SK-N-SH (cell line): ENCODE measurements at regions not wholly inside any gene's neighbourhood (a gene's known extent, or its start where the extent isn't known, plus 50 kb on each side); places are given as distances from the start of the nearest gene placed in this dataset.
"Not testable (repeated sequence)": the region's sequence is repeated elsewhere in the genome, so short reads cannot be mapped to it uniquely, and the experiment has no call there.

Experiments
- CTCF ChIA-PET: fragments of 300-600, 350-600 bp; formaldehyde crosslinking; extraction: SDS; loops from one replicate; lab custom pipeline; 2021; lab: Yijun Ruan, JAX
- POLR2A ChIA-PET: fragments of 350-600 bp; sonication (Branson Sonifier 250); formaldehyde crosslinking; extraction: SDS; loops from one replicate; lab custom pipeline; 2020; ENCODE audit warnings: antibody characterized with exemption, inconsistent platforms; lab: Yijun Ruan, JAX
- DNase-seq: peaks from one replicate; pipeline ENCODE4 v3.0.0; 2012
- H2AFZ ChIP-seq: fragments of 200-600 bp; sonication (generic); 2 replicates; pipeline ENCODE4 v1.8.1; 2016; ENCODE audit warnings: antibody characterized with exemption, mild to moderate bottlenecking, low read depth
- H3F3A ChIP-seq: fragments of 200-600 bp; sonication (generic); replicated peaks from 2 replicates; pipeline ENCODE3; 2016; ENCODE audit warnings: antibody characterized with exemption, mild to moderate bottlenecking; ENCODE audit not compliant: insufficient read depth
- H3K27ac ChIP-seq, 2 experiments: fragments of 200-500 bp in 1 of 2; fragments of 200-600 bp in 1 of 2; sonication (Bioruptor generic) in 1 of 2; sonication (generic), shearing (Covaris generic) in 1 of 2; 2 replicates each; pipeline versions ENCODE4 v1.5.1 to v1.6.1; 2014 to 2016; ENCODE audit warnings: low read depth in 2 of 2, inconsistent platforms in 1 of 2, low read length in 1 of 2, mild to moderate bottlenecking in 1 of 2, mixed read lengths in 1 of 2
- H3K27me3 ChIP-seq: fragments of 200-600 bp; sonication (generic), shearing (Covaris generic); 2 replicates; pipeline ENCODE4 v1.6.1; 2016; ENCODE audit warnings: mixed run types; ENCODE audit not compliant: insufficient read depth
- H3K36me3 ChIP-seq, 2 experiments: fragments of 200-500 bp in 1 of 2; fragments of 200-600 bp in 1 of 2; sonication (Bioruptor generic) in 1 of 2; sonication (generic) in 1 of 2; replicated peaks in 1 of 2; 2 replicates each; pipeline versions ENCODE3 to v1.5.1; 2014 to 2016; ENCODE audit warnings: low read length in 1 of 2, mild to moderate bottlenecking in 1 of 2; ENCODE audit not compliant: insufficient read depth in 2 of 2, control insufficient read depth in 1 of 2
- H3K4me1 ChIP-seq, 2 experiments: fragments of 200-500 bp in 1 of 2; fragments of 200-600 bp in 1 of 2; sonication (Bioruptor generic) in 1 of 2; sonication (generic), shearing (Covaris generic) in 1 of 2; 2 replicates each; pipeline versions ENCODE4 v1.5.1 to v1.6.1; 2014 to 2016; ENCODE audit warnings: low read depth in 1 of 2, low read length in 1 of 2, mixed run types in 1 of 2; ENCODE audit not compliant: insufficient read depth in 2 of 2, control insufficient read depth in 1 of 2
- H3K4me2 ChIP-seq: fragments of 200-600 bp; sonication (generic), shearing (Covaris generic); 2 replicates; pipeline ENCODE4 v1.6.1; 2017; ENCODE audit warnings: mixed run types
- H3K4me3 ChIP-seq, 2 experiments: fragments of 200-500 bp in 1 of 2; fragments of 200-600 bp in 1 of 2; sonication (Bioruptor generic) in 1 of 2; sonication (generic), shearing (Covaris generic) in 1 of 2; 2 replicates each; pipeline versions ENCODE4 v1.5.1 to v1.8.1; 2014 to 2016; ENCODE audit warnings: low read depth in 2 of 2, inconsistent platforms in 1 of 2, low read length in 1 of 2, mild to moderate bottlenecking in 1 of 2, mixed read lengths in 1 of 2, moderate library complexity in 1 of 2
- H3K79me2 ChIP-seq: fragments of 200-600 bp; sonication (generic); 2 replicates; pipeline ENCODE4 v1.8.1; 2017; ENCODE audit warnings: mild to moderate bottlenecking; ENCODE audit not compliant: insufficient read depth
- H3K9ac ChIP-seq: fragments of 200-600 bp; sonication (generic); 2 replicates; pipeline ENCODE4 v1.6.1; 2017; ENCODE audit warnings: mixed run types
- H3K9me2 ChIP-seq: fragments of 200-600 bp; sonication (generic); 2 replicates; pipeline ENCODE4 v1.6.1; 2017; ENCODE audit warnings: mixed run types
- H3K9me3 ChIP-seq: fragments of 200-600 bp; sonication (generic); 2 replicates; pipeline ENCODE4 v1.6.1; 2017; ENCODE audit warnings: mixed run types, mild to moderate bottlenecking, moderate library complexity
- H4K20me1 ChIP-seq: fragments of 200-600 bp; sonication (generic); 2 replicates; pipeline ENCODE4 v1.6.1; 2017; ENCODE audit warnings: mild to moderate bottlenecking, mixed run types; ENCODE audit not compliant: insufficient read depth
- CHD2 ChIP-seq: fragments of 150-350 bp; IDR thresholded peaks from 2 replicates; pipeline ENCODE4 v1.6.1; 2018; ENCODE audit warnings: low read length; ENCODE audit not compliant: partially characterized antibody
- ELF1 ChIP-seq: IDR thresholded peaks from 2 replicates; pipeline ENCODE4 v1.4.0; 2012
- EZH2phosphoT487 ChIP-seq: fragments of 200-600 bp; sonication (generic); IDR thresholded peaks from 2 replicates; pipeline ENCODE4 v1.6.1; 2017; ENCODE audit warnings: low read depth, mixed run types, mild to moderate bottlenecking, antibody characterized with exemption, moderate library complexity, borderline replicate concordance
- FOSL2 ChIP-seq: IDR thresholded peaks from 2 replicates; pipeline ENCODE4 v1.4.0; 2012; ENCODE audit warnings: low read depth, mild to moderate bottlenecking, moderate library complexity, borderline replicate concordance
- FOXM1 ChIP-seq: IDR thresholded peaks from 2 replicates; pipeline ENCODE4 v1.4.0; 2012; ENCODE audit warnings: low read depth, mild to moderate bottlenecking
- GATA2 ChIP-seq: sonication (generic); formaldehyde crosslinking; IDR thresholded peaks from 2 replicates; pipeline ENCODE4 v1.5.0; 2020; ENCODE audit warnings: mild to moderate bottlenecking, missing genetic modification reagents
- RAD21 ChIP-seq: IDR thresholded peaks from 2 replicates; pipeline ENCODE4 v1.6.1; 2012; ENCODE audit warnings: mild to moderate bottlenecking, low read length
- RFX5 ChIP-seq: IDR thresholded peaks from 2 replicates; pipeline ENCODE4 v1.6.1; 2012; ENCODE audit warnings: mild to moderate bottlenecking, improper control_type of control experiment, low read length
- RXRA ChIP-seq: IDR thresholded peaks from 2 replicates; pipeline ENCODE4 v1.4.0; 2012; ENCODE audit warnings: low read depth, mild to moderate bottlenecking, borderline replicate concordance
- SIN3A ChIP-seq: IDR thresholded peaks from 2 replicates; pipeline ENCODE4 v1.6.1; 2012; ENCODE audit warnings: low read depth, mild to moderate bottlenecking, low read length, moderate library complexity, borderline replicate concordance
- SMC3 ChIP-seq: IDR thresholded peaks from 2 replicates; pipeline ENCODE4 v1.6.1; 2012; ENCODE audit warnings: low read depth, low read length, improper control_type of control experiment
- TCF12 ChIP-seq: IDR thresholded peaks from 2 replicates; pipeline ENCODE4 v1.4.0; 2012
- WGBS: methylation state at CpG from one replicate; pipeline ENCODE4 v1.1.6; 2017; ENCODE audit warnings: low lambda C conversion rate; 5-methylcytosine and 5-hydroxymethylcytosine counted together
- TF ChIP-seq, protein P1 (sequence below): IDR thresholded peaks from 2 replicates; pipeline ENCODE4 v1.6.1; 2012; ENCODE audit warnings: mild to moderate bottlenecking, low read depth, low read length, moderate library complexity
- TF ChIP-seq, protein P2 (sequence below): fragments of 200-600 bp; sonication (generic); IDR thresholded peaks from 2 replicates; pipeline ENCODE4 v1.6.1; 2017; ENCODE audit warnings: antibody characterized with exemption, mild to moderate bottlenecking, moderate library complexity
- TF ChIP-seq, protein P3 (sequence below): IDR thresholded peaks from 2 replicates; pipeline ENCODE4 v1.4.0; 2012; ENCODE audit warnings: low read depth, borderline replicate concordance
- TF ChIP-seq, protein P4 (sequence below): IDR thresholded peaks from 2 replicates; pipeline ENCODE4 v1.4.0; 2012; ENCODE audit warnings: low read depth, borderline replicate concordance

DNA sequence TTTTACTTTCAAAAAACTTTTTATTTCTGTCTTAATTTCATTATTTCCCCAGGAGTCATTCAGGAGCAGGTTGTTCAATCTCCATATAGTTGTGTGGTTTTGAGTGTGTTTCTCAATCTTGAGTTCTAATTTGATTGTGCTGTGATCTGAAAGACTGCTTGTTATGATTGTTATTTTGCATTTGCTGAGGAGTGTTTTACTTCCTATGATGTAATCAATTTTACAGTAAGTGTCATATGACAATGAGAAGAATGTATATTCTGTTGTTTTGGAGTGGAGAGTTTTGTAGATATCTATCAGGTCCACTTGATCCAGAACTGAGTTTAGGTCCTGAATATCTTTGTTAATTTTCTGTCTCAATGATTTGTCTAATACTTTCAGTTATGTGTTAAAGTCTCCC, 706.9 kb upstream of the CTNND2 start:
- TF ChIP-seq TCF12 (no peak), RXRA (no peak), CHD2 (no peak), RAD21 (no peak), FOSL2 (no peak), EZH2phosphoT487 (no peak), FOXM1 (no peak), GATA2 (CRISPR knock-in tag) (no peak), SMC3 (no peak), SIN3A (no peak), ELF1 (no peak), RFX5 (no peak)
- TF ChIP-seq, protein P1, sequence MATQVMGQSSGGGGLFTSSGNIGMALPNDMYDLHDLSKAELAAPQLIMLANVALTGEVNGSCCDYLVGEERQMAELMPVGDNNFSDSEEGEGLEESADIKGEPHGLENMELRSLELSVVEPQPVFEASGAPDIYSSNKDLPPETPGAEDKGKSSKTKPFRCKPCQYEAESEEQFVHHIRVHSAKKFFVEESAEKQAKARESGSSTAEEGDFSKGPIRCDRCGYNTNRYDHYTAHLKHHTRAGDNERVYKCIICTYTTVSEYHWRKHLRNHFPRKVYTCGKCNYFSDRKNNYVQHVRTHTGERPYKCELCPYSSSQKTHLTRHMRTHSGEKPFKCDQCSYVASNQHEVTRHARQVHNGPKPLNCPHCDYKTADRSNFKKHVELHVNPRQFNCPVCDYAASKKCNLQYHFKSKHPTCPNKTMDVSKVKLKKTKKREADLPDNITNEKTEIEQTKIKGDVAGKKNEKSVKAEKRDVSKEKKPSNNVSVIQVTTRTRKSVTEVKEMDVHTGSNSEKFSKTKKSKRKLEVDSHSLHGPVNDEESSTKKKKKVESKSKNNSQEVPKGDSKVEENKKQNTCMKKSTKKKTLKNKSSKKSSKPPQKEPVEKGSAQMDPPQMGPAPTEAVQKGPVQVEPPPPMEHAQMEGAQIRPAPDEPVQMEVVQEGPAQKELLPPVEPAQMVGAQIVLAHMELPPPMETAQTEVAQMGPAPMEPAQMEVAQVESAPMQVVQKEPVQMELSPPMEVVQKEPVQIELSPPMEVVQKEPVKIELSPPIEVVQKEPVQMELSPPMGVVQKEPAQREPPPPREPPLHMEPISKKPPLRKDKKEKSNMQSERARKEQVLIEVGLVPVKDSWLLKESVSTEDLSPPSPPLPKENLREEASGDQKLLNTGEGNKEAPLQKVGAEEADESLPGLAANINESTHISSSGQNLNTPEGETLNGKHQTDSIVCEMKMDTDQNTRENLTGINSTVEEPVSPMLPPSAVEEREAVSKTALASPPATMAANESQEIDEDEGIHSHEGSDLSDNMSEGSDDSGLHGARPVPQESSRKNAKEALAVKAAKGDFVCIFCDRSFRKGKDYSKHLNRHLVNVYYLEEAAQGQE: no peak
- TF ChIP-seq, protein P2, sequence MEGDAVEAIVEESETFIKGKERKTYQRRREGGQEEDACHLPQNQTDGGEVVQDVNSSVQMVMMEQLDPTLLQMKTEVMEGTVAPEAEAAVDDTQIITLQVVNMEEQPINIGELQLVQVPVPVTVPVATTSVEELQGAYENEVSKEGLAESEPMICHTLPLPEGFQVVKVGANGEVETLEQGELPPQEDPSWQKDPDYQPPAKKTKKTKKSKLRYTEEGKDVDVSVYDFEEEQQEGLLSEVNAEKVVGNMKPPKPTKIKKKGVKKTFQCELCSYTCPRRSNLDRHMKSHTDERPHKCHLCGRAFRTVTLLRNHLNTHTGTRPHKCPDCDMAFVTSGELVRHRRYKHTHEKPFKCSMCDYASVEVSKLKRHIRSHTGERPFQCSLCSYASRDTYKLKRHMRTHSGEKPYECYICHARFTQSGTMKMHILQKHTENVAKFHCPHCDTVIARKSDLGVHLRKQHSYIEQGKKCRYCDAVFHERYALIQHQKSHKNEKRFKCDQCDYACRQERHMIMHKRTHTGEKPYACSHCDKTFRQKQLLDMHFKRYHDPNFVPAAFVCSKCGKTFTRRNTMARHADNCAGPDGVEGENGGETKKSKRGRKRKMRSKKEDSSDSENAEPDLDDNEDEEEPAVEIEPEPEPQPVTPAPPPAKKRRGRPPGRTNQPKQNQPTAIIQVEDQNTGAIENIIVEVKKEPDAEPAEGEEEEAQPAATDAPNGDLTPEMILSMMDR: no peak
- TF ChIP-seq, protein P3, sequence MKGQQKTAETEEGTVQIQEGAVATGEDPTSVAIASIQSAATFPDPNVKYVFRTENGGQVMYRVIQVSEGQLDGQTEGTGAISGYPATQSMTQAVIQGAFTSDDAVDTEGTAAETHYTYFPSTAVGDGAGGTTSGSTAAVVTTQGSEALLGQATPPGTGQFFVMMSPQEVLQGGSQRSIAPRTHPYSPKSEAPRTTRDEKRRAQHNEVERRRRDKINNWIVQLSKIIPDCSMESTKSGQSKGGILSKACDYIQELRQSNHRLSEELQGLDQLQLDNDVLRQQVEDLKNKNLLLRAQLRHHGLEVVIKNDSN: no peak
- TF ChIP-seq, protein P4, sequence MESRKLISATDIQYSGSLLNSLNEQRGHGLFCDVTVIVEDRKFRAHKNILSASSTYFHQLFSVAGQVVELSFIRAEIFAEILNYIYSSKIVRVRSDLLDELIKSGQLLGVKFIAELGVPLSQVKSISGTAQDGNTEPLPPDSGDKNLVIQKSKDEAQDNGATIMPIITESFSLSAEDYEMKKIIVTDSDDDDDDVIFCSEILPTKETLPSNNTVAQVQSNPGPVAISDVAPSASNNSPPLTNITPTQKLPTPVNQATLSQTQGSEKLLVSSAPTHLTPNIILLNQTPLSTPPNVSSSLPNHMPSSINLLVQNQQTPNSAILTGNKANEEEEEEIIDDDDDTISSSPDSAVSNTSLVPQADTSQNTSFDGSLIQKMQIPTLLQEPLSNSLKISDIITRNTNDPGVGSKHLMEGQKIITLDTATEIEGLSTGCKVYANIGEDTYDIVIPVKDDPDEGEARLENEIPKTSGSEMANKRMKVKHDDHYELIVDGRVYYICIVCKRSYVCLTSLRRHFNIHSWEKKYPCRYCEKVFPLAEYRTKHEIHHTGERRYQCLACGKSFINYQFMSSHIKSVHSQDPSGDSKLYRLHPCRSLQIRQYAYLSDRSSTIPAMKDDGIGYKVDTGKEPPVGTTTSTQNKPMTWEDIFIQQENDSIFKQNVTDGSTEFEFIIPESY: no peak
- POLR2A ChIA-PET: no interaction called here

DNA sequence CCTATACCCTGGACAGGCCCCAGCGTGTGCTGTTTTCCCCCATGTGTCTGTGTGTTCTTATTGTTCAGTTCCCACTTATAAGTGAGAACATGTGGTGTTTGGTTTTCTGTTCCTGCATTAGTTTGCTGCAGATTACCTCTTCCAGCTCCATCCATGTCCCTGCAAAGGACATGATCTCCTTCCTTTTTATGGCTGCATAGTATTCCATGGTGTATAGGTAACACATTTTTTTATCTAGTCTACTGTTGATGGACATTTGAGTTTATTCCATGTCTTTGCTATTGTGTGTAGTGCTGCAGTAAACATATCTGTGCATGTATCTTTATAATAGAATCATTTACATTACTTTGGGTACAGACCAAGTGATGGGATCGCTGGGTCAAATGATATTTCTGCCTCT, 703.6 kb upstream of the CTNND2 start:
- H3K4me1 ChIP-seq, H2AFZ ChIP-seq, H3K79me2 ChIP-seq, POLR2A ChIA-PET, H3F3A ChIP-seq, H3K27ac ChIP-seq, DNase-seq, H3K4me2 ChIP-seq, H3K36me3 ChIP-seq, H3K9me2 ChIP-seq, H3K4me3 ChIP-seq, H3K9ac ChIP-seq, H3K9me3 ChIP-seq, H4K20me1 ChIP-seq, H3K27me3 ChIP-seq: not testable (repeated sequence)
- WGBS: 0% methylated on average over 2 of the region's 2 CpGs
- CTCF ChIA-PET: interaction anchor here (0.7 kb wide), 1 partner anchor 19 kb away, joined by 4 read pairs; no protein-coding TSS in a partner anchor

More for the DNA sequence above, 706.9 kb upstream of the CTNND2 start:
- no peaks in the 10 kb centered on the region for H3K4me1 ChIP-seq
- H3K4me2 ChIP-seq: no peak overlapping the region
- no peak overlapping the region for H3K9ac ChIP-seq
- no peaks in the 10 kb centered on the region for H3K36me3 ChIP-seq
- no peak overlapping the region for H3K27ac ChIP-seq
- no peak overlapping the region for H3K4me3 ChIP-seq
- no peaks in the 10 kb centered on the region for H3F3A ChIP-seq
- H3K9me2 ChIP-seq: no peaks in the 10 kb centered on the region
- DNase-seq: no peak
- no peaks in the 10 kb centered on the region for H3K9me3 ChIP-seq
- no peaks in the 10 kb centered on the region for H4K20me1 ChIP-seq
- no peaks in the 10 kb centered on the region for H3K79me2 ChIP-seq
- H3K27me3 ChIP-seq: no peaks in the 10 kb centered on the region
- no peak overlapping the region for H2AFZ ChIP-seq
- CTCF ChIA-PET: no interaction called here
